HG03469 (cell line): ENCODE measurements at regions not wholly inside any gene's neighbourhood (a gene's known extent, or its start where the extent isn't known, plus 50 kb on each side); places are given as distances from the start of the nearest gene placed in this dataset.

ENCODE experiments used
- ATAC-seq: cut with Tn5 transposase; IDR thresholded peaks from one replicate; pipeline ENCODE4 v1.9.1; 2021; ENCODE audit warnings: mild to moderate bottlenecking, moderate library complexity, moderate number of reproducible peaks; ENCODE audit not compliant: unreplicated experiment

DNA sequence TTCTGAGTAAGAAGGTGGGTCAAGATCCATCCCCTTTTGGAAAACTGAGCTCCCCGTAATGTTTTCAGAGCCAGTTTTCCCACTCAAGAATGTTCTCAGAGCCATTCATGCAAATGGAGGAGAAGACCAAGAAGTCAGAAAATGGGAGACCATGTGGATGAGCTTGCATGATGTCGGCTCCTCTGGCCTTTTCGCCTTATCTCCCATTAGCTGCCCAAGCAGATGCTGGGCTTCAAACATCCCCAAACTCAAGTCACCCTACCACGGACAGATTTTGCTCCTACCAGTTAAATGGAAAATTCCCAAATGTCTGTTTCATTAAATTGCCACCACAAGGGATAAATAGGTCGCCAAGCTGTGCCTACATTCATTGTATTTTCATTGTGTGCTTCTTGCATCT lies 161.4 kb downstream of the ICE1 start:
- ATAC-seq = no peak

DNA sequence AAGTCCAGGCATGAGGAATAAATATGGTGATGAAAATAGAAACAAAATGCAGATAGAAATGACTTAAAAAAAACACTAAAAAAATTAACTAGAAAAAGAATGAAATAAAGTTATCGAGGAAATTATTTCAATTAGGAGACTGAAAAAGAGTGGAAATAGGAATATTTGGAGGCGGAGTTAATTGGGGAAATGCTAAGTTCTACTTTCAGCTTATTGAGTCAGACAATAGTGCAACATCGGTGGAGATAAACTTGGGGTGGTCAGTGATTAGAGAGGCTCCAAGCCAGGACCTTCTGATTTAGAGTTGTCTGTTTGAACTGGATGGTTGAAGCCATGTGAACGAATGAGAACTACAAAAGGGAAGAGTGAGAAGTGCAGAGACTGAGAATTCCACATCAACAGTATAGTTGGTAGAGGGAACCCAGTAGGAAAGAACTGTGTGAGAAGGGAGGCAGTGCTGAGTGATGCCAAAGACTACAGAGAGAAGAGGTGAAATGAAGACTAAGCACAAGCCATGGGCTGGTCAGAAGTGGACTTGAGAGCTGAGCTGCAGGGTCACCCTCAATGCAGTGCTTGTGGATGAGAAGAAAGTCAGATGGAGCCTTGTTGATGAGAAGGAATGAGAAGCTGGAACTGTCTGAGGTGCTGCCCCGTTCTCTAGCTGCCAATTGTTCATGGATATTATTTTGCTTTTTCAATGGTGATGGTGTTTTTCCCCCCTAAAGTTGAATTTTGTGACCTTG lies 160.7 kb downstream of the ICE1 start:
- no peak for ATAC-seq

DNA sequence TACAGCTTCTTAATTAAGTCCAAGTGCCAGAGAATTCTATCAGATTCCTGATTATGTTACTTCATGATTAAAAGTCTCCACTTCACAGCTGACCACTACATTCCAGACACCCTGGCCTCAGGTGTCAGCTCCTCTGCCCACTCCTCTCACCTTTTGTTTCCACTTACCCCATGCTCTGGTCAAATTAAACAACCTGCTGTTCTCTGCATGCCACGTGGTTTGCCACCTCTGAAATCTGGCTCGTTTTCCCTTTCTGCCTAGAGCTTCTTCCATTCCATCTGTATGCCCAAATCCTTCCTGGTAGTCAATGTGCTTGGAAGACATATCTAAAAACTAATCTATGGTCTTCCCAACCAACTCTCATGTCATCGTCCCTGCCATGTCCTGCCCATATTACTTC lies 158.6 kb downstream of the ICE1 start:
- ATAC-seq = no peak

DNA sequence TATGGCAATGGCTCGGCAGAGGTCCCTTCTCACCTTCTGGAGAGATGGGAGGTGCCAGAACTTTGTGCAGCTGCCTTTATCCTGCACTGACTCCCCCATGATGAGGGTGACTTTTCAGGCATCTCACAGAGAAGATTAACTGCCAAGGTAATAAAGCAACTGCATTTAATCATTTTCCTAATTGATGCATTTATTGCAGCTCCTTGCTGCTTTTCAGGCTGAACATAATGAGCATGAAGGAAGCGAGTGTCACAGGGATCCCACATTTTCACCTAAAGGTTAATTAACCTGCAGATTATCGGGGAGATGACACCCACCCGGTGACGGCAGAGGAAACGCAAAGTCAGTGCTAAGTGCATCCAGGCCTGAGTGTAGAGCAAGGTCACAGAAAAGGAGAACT lies 154.3 kb downstream of the ICE1 start:
- ATAC-seq = no peak

DNA sequence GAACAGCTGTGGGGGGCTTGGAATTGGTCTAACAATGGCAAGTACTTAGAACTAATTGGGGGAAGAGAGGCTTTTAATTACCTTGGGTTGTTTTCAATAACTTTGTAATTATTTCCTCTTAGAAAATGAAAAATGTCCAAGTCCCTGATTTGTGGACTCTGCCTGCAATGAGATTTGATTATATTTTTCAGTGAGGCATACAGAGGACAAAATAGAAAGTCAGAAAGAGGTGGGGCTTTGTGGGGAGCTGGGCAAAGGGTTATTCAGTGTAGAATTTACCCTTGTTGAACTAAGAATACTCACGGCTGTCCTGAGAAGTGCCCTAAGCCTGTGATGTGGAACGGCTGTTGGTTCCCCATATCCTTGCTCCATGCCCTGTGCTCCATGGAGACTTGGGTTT lies 153.0 kb downstream of the ICE1 start:
- ATAC-seq = no peak

DNA sequence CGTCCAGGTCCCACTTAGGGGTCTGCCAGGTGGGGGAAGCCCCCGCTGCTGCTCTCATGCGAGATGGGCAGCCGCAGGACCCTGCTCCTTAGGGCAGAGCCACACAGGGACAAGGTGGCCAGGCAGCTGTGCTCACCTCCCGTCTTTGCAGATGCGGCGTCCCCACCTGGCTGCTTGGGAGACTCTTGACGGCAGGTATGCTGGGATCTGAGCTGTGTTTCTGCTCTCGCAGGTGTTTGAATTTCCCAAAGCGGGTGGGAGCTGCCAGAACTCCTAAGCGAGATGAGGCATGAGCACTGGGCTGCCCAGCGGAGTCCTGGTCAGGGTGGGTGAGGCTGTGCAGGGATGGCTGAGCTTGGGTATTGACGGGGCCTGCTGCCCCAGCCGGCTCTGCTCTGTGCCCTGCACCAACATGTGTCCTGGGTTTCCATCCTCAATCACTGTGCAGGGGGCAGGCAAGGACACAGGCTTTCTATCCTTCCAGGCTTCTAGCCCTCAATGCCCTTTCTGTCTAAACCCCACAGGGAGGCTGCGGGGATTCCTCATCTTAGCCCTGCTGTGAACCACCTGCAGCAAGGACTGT lies 151.4 kb downstream of the ICE1 start:
- ATAC-seq = no peak

- no peak for ATAC-seq
Observed at GRCh38 chr5:5572976-5573797, 150.7 kb downstream of the ICE1 start.

- no peak for ATAC-seq
Observed at GRCh38 chr5:5572010-5572865, 149.8 kb downstream of the ICE1 start.

DNA sequence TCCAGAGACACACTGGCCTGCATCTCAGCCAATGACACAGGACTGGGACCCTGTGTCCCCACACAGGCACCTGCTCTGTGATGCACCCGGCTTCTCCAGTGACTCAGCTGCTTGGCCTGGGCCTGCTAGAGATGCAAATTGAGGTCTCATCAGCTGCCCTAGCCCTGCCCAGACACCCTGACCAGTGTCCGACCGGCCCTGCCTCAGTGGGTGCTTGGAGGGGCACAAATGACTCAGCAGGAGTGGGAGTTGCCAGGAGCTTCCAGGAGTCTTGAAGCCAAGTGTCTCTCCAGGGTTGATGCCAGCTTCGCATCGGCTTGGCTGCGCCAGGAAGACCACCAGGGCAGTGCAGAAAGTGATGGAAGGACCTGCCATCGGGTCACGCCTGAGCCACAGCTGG lies 148.2 kb downstream of the ICE1 start:
- ATAC-seq = no peak

GRCh38 chr5:5564898-5565297 lies 142.4 kb downstream of the ICE1 start:
- ATAC-seq = no peak

GRCh38 chr5:5560016-5560415 lies 137.5 kb downstream of the ICE1 start:
- ATAC-seq = no peak

- ATAC-seq = no peak
Observed at GRCh38 chr5:5558638-5559527, 136.4 kb downstream of the ICE1 start.

- ATAC-seq = no peak
Observed at GRCh38 chr5:5558102-5558501, 135.6 kb downstream of the ICE1 start.

- ATAC-seq = no peak
Observed at GRCh38 chr5:5551499-5551898, 129.0 kb downstream of the ICE1 start.

- no peak for ATAC-seq
Observed at GRCh38 chr5:5546408-5546807, 123.9 kb downstream of the ICE1 start.

GRCh38 chr5:5544094-5544663 lies 121.7 kb downstream of the ICE1 start:
- no peak for ATAC-seq

- no peak for ATAC-seq
Observed at GRCh38 chr5:5542654-5543053, 120.2 kb downstream of the ICE1 start.

DNA sequence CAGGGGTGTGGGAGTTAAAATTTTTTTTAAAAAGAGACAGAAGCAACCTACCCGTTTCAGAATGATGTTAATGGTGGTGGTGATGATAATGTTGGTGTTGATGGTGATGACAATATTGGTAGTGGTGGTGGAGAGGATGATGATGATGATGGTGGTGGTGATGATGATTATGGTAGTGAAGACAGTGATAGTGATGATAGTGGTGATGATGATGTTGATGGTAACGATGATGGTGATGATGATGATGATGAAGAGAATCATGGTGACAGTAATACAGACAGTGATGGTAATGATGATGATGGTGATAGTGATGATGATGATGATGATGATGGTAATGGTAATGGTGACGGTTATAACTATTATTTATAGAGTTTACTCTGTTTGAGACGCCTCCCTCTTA lies 117.6 kb downstream of the ICE1 start:
- ATAC-seq = no peak
